GM12878 (cell line): ENCODE measurements at regions not wholly inside any gene's neighbourhood (a gene's known extent, or its start where the extent isn't known, plus 50 kb on each side); places are given as distances from the start of the nearest gene placed in this dataset.

Experiments used
- ATAC-seq: fragments of 200-7000 bp; cut with Tn5 transposase; 3 replicates; pipeline ENCODE4 v1.9.1; 2020; ENCODE audit warnings: mild to moderate bottlenecking, moderate library complexity
- BruUV-seq: library from RNA; stranded (reverse); fragments of 400-500 nt; replicated peaks from 2 replicates; lab custom pipeline; 2021; lab: Mats Ljungman, UMichigan
- CTCF ChIA-PET: fragments of 300-600 bp; sonication (Branson Sonifier 250); formaldehyde crosslinking; extraction: SDS; loops from one replicate; lab custom pipeline; 2021; ENCODE audit warnings: inconsistent platforms; lab: Yijun Ruan, JAX
- POLR2A ChIA-PET: fragments of 350-600 bp; formaldehyde crosslinking; extraction: SDS; loops from one replicate; lab custom pipeline; 2021; ENCODE audit warnings: inconsistent platforms; lab: Charles Lee
- RAD21 ChIA-PET: fragments of 300-600 bp; sonication (Branson Sonifier 250); formaldehyde crosslinking; loops from one replicate; lab custom pipeline; 2023; ENCODE audit warnings: antibody characterized with exemption; ENCODE audit not compliant: unreplicated experiment; lab: Charles Lee
- SMC1A ChIA-PET: fragments of 300-600 bp; sonication (Branson Sonifier 250); formaldehyde crosslinking; loops from one replicate; lab custom pipeline; 2023; ENCODE audit not compliant: unreplicated experiment, uncharacterized antibody; lab: Charles Lee
- DNase-seq: peaks from one replicate; pipeline ENCODE4 v3.0.0-alpha.2; 2011; ENCODE audit warnings: low read depth, low spot score
- FAIRE-seq: peaks from 3 replicates; lab custom pipeline; 2011; peaks lifted over from hg19 to GRCh38; lab: Jason Lieb, UNC
- H2AFZ ChIP-seq: 2 replicates; pipeline ENCODE4 v1.6.0; 2011; ENCODE audit warnings: low read depth, low read length, control low read depth; ENCODE audit not compliant: control insufficient read depth
- H3K27ac ChIP-seq: 2 replicates; pipeline ENCODE4 v1.5.1; 2011; ENCODE audit warnings: control low read depth; ENCODE audit not compliant: control insufficient read depth, insufficient read depth
- H3K27me3 ChIP-seq, 2 experiments: replicated peaks in 1 of 2; 2 replicates each; pipeline versions ENCODE4 v1.6.0 to v1.6.1; 2011; ENCODE audit warnings: low read length in 1 of 2; ENCODE audit not compliant: control insufficient read depth in 2 of 2, insufficient read depth in 2 of 2
- H3K36me3 ChIP-seq, 2 experiments: 2 replicates each; pipeline ENCODE4 v1.5.1; 2011; ENCODE audit warnings: low read length in 1 of 2; ENCODE audit not compliant: control insufficient read depth in 2 of 2, insufficient read depth in 2 of 2
- H3K4me1 ChIP-seq: 2 replicates; pipeline ENCODE4 v1.6.1; 2011; ENCODE audit warnings: mild to moderate bottlenecking, low read length, moderate library complexity, mixed read lengths; ENCODE audit not compliant: control insufficient read depth, insufficient read depth
- H3K4me2 ChIP-seq: 2 replicates; pipeline ENCODE4 v1.6.0; 2011; ENCODE audit warnings: control low read depth; ENCODE audit not compliant: control insufficient read depth, insufficient read depth
- H3K4me3 ChIP-seq: fragments of 200-600 bp; sonication (generic); 2 replicates; pipeline ENCODE4 v1.5.1; 2016
- H3K79me2 ChIP-seq: 2 replicates; pipeline ENCODE4 v1.6.0; 2011; ENCODE audit warnings: low read length; ENCODE audit not compliant: control insufficient read depth, insufficient read depth
- H3K9ac ChIP-seq: 2 replicates; pipeline ENCODE4 v1.8.0; 2011; ENCODE audit warnings: low read length, control low read depth, mixed read lengths; ENCODE audit not compliant: control insufficient read depth, insufficient read depth
- H3K9me3 ChIP-seq: replicated peaks from 3 replicates; pipeline ENCODE4 v1.5.1; 2011; ENCODE audit warnings: mild to moderate bottlenecking, low read length; ENCODE audit not compliant: control insufficient read depth, insufficient read depth
- H4K20me1 ChIP-seq: 2 replicates; pipeline ENCODE4 v1.6.0; 2011; ENCODE audit not compliant: control insufficient read depth, insufficient read depth
- CHD1 ChIP-seq: IDR thresholded peaks from 2 replicates; pipeline ENCODE4 v1.6.1; 2012; ENCODE audit warnings: low read depth, low read length, improper control_type of control experiment
- NFYA ChIP-seq: IDR thresholded peaks from 2 replicates; pipeline ENCODE4 v1.6.1; 2011; ENCODE audit warnings: low read depth, mild to moderate bottlenecking, low read length, improper control_type of control experiment, borderline replicate concordance
- NR2C2 ChIP-seq: IDR thresholded peaks from 2 replicates; pipeline ENCODE4 v1.6.1; 2011; ENCODE audit warnings: borderline replicate concordance, low read depth; ENCODE audit not compliant: control insufficient read depth, insufficient read length
- SMAD1 ChIP-seq: fragments of 450-650 bp; IDR thresholded peaks from 2 replicates; pipeline ENCODE4 v1.6.1; 2018; ENCODE audit warnings: mild to moderate bottlenecking, low read depth; ENCODE audit not compliant: partially characterized antibody
- SP1 ChIP-seq: IDR thresholded peaks from one replicate; pipeline ENCODE4 v1.6.1; 2011; ENCODE audit warnings: low read depth, low read length
- STAT3 ChIP-seq: IDR thresholded peaks from 2 replicates; pipeline ENCODE4 v1.6.1; 2011; ENCODE audit warnings: low read depth, low read length, improper control_type of control experiment
- ZNF384 ChIP-seq: IDR thresholded peaks from 2 replicates; pipeline ENCODE4 v1.6.1; 2012; ENCODE audit warnings: low read depth, mild to moderate bottlenecking, low read length, improper control_type of control experiment, borderline replicate concordance
- WGBS: methylation state at CpG from one replicate; pipeline ENCODE4 v1.1.6; 2016; ENCODE audit warnings: low lambda C conversion rate; ENCODE audit not compliant: insufficient replicate concordance, insufficient coverage; ENCODE audit errors: missing lambda C conversion rate; 5-methylcytosine and 5-hydroxymethylcytosine counted together
- in situ Hi-C: fragments of 300-500 bp; cut with MboI; formaldehyde crosslinking; loops from 9 replicates; pipeline ENCODE4 v1.14.3; 2018; ENCODE audit warnings: mixed read lengths
- intact Hi-C: fragments of 100-400 bp; cut with micrococcal nuclease; formaldehyde crosslinking; loops from one replicate; pipeline ENCODE4 v1.14.2; 2022; ENCODE audit not compliant: unreplicated experiment

GRCh38 chr5:53339962-53340540 is 140.4 kb upstream of the FST start:
- no peak for TF ChIP-seq STAT3
- TF ChIP-seq ZNF384, result no peak
- TF ChIP-seq NR2C2, result no peak
- TF ChIP-seq SMAD1, result no peak
- no peak for TF ChIP-seq SP1
- TF ChIP-seq NFYA, result no peak
- no peak for TF ChIP-seq CHD1
- H3K4me2 ChIP-seq, result no peak overlapping the region
- in situ Hi-C loops (no loop called here), intact Hi-C loops (no loop called here)
- H3K4me1 ChIP-seq, result no peaks in the 10 kb centered on the region
- no peak for DNase-seq
- no peak for ATAC-seq
- ChIA-PET POLR2A (no interaction called here), RAD21 (no interaction called here), CTCF (no interaction called here), SMC1A (no interaction called here)
- BruUV-seq, result no TSS peak
- H4K20me1 ChIP-seq, result no peaks in the 10 kb centered on the region
- no peaks in the 10 kb centered on the region for H3K27me3 ChIP-seq
- H3K4me3 ChIP-seq, result no peak overlapping the region
- FAIRE-seq, result no peak
- no peaks in the 10 kb centered on the region for H3K36me3 ChIP-seq
- no peaks in the 10 kb centered on the region for H3K79me2 ChIP-seq
- 2% methylated on average over 2 of the region's 2 CpGs for WGBS
- H3K27ac ChIP-seq, result no peak overlapping the region
- H3K9ac ChIP-seq, result no peak overlapping the region
- no peak overlapping the region for H2AFZ ChIP-seq
- no peaks in the 10 kb centered on the region for H3K9me3 ChIP-seq
